ENCODE measurements at regions not wholly inside any gene's neighbourhood (a gene's known extent, or its start where the extent isn't known, plus 50 kb on each side); places are given as distances from the start of the nearest gene placed in this dataset.

GRCh38 chr10:131683281-131683861 is 217.4 kb upstream of the PPP2R2D start:
- no peak for TF ChIP-seq CTCF (IDR thresholded peaks at IDR 0.05)
- no peak for TF ChIP-seq POLR2A (IDR thresholded peaks at IDR 0.05)
